ENCODE measurements at regions not wholly inside any gene's neighbourhood (a gene's known extent, or its start where the extent isn't known, plus 50 kb on each side); places are given as distances from the start of the nearest gene placed in this dataset.

DNA sequence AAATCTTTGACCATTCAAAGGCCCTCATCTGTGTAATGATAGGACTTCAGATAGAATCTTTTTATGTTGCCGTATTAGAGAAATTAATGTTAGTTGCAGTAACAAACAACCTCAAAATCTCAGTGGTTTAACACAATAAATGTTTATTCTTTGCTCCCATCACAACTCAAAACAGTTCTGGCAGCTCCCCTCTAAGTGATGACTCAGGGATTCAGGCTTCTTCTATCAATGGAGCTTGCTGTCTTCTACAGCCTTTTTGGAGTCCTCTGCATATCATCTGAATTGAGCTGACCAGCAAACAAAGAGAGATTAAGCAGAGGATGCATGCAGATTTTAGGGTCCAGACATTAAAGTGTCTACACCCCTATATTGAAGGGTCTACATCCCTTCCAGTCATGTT, 59.1 kb upstream of the RAB3GAP2 start:
- TF ChIP-seq, protein P1, sequence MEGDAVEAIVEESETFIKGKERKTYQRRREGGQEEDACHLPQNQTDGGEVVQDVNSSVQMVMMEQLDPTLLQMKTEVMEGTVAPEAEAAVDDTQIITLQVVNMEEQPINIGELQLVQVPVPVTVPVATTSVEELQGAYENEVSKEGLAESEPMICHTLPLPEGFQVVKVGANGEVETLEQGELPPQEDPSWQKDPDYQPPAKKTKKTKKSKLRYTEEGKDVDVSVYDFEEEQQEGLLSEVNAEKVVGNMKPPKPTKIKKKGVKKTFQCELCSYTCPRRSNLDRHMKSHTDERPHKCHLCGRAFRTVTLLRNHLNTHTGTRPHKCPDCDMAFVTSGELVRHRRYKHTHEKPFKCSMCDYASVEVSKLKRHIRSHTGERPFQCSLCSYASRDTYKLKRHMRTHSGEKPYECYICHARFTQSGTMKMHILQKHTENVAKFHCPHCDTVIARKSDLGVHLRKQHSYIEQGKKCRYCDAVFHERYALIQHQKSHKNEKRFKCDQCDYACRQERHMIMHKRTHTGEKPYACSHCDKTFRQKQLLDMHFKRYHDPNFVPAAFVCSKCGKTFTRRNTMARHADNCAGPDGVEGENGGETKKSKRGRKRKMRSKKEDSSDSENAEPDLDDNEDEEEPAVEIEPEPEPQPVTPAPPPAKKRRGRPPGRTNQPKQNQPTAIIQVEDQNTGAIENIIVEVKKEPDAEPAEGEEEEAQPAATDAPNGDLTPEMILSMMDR (IDR thresholded peaks at IDR 0.05; ENCODE audit: low read depth, low read length): no peak
- no peak for TF ChIP-seq EZH2phosphoT487 (IDR thresholded peaks at IDR 0.05; ENCODE audit: low read depth)

Data from OCI-LY3 (cell line).